Kidney glomerular epithelial cell (primary cell): ENCODE measurements at regions not wholly inside any gene's neighbourhood (a gene's known extent, or its start where the extent isn't known, plus 50 kb on each side); places are given as distances from the start of the nearest gene placed in this dataset.
"Not testable (repeated sequence)": the region's sequence is repeated elsewhere in the genome, so short reads cannot be mapped to it uniquely, and the experiment has no call there.

ENCODE experiments used
- DNase-seq: peaks from one replicate; lab custom pipeline; 2025; lab: John Stamatoyannopoulos, UW

- no peak for DNase-seq
These were observed 145.8 kb upstream of the HCCS start for GRCh38 chrX:10965174-10965798.

GRCh38 chrX:10966057-10966456 lies 145.1 kb upstream of the HCCS start:
- no peak for DNase-seq

- no peak for DNase-seq
These were observed 140.0 kb upstream of the HCCS start for GRCh38 chrX:10971176-10971575.

- no peak for DNase-seq
These were observed 139.4 kb upstream of the HCCS start for GRCh38 chrX:10971759-10972158.

GRCh38 chrX:10972706-10973105 lies 138.4 kb upstream of the HCCS start:
- no peak for DNase-seq

- DNase-seq, result no peak
These were observed 136.2 kb upstream of the HCCS start for GRCh38 chrX:10974920-10975319.

- DNase-seq, result peak; percentile 36
These were observed 131.2 kb upstream of the HCCS start for GRCh38 chrX:10979956-10980355.

- DNase-seq, result no peak
These were observed 129.6 kb upstream of the HCCS start for GRCh38 chrX:10981506-10981905.

- no peak for DNase-seq
These were observed 127.6 kb upstream of the HCCS start for GRCh38 chrX:10983526-10983925.

GRCh38 chrX:10984213-10984612 lies 126.9 kb upstream of the HCCS start:
- no peak for DNase-seq

GRCh38 chrX:10986616-10987015 lies 124.5 kb upstream of the HCCS start:
- DNase-seq, result no peak

- DNase-seq, result no peak
These were observed 122.5 kb upstream of the HCCS start for GRCh38 chrX:10988653-10989052.

- no peak for DNase-seq
These were observed 121.7 kb upstream of the HCCS start for GRCh38 chrX:10989386-10989785.

GRCh38 chrX:10990418-10990817 lies 120.7 kb upstream of the HCCS start:
- no peak for DNase-seq

- no peak for DNase-seq
These were observed 120.2 kb upstream of the HCCS start for GRCh38 chrX:10990976-10991375.

- DNase-seq, result no peak
These were observed 119.0 kb upstream of the HCCS start for GRCh38 chrX:10992110-10992509.

GRCh38 chrX:11007076-11007475 lies 104.1 kb upstream of the HCCS start:
- not testable (repeated sequence) for DNase-seq

- DNase-seq, result no peak
These were observed 100.7 kb upstream of the HCCS start for GRCh38 chrX:11010476-11010875.

- no peak for DNase-seq
These were observed 94.4 kb upstream of the HCCS start for GRCh38 chrX:11016728-11017127.

GRCh38 chrX:11022588-11022987 lies 88.5 kb upstream of the HCCS start:
- DNase-seq, result not testable (repeated sequence)

GRCh38 chrX:11039926-11040325 lies 71.2 kb upstream of the HCCS start:
- no peak for DNase-seq

GRCh38 chrX:11040405-11040804 lies 70.7 kb upstream of the HCCS start:
- DNase-seq, result no peak

- no peak for DNase-seq
These were observed 70.1 kb upstream of the HCCS start for GRCh38 chrX:11040996-11041395.

- DNase-seq, result no peak
These were observed 61.1 kb upstream of the HCCS start for GRCh38 chrX:11050013-11050412.

GRCh38 chrX:11053351-11053750 lies 57.8 kb upstream of the HCCS start:
- no peak for DNase-seq
